NCI-H524 treated with DMSO at 0.1 percent for 48 hours (cell line): ENCODE measurements at regions not wholly inside any gene's neighbourhood (a gene's known extent, or its start where the extent isn't known, plus 50 kb on each side); places are given as distances from the start of the nearest gene placed in this dataset.
A peak's percentile ranks its signal among the peaks of the same experiment; 100 is the strongest.

Source experiments
- DNase-seq: peaks from one replicate; lab custom pipeline; 2025; lab: John Stamatoyannopoulos, UW

DNA sequence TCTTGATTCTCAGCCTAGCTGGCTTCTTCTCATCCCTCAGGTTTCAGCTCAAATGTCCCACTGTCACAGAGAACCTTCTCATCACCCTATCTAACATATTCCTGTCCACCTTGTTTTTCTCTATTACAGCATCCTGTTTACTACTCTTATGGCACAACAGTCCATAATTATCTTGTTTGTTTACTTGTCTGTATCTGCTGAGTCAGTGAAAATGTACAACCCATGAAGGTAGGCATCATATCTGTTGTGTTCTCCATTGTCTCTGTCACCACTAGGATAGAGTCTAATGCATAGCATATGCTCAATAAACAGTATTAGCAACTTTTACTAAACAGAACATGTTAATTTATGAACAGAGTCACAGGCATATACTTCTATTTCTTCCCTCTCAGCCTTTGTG, 261.7 kb downstream of the ETAA1 start:
- no peak for DNase-seq

DNA sequence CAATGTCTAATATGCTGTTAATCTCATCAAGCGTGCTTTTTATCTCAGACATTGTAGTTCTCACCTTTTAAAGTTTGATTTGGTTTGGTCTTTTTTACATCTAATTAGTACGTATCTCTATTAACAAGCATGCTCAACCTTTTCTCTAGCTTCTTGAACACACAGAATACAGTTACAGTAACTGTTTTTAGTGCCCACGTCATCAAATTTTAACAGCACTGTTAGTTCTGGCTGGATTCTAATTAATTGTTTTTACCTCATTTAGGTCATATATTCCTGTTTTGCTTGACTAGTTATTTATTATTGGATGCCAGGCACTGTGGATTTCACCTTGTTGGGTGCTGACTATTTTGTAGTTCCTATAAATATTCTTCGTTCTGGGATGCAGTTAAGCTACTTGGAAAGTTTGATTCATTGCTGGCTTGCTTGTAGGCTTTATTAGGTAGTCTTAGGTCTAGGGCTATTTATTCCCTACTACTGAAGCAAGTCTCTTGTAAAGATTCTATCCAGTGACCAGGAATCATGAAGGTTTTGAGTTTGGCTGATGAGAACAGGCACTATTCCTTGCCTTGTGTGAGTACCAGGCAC, 263.0 kb downstream of the ETAA1 start:
- no peak for DNase-seq

DNA sequence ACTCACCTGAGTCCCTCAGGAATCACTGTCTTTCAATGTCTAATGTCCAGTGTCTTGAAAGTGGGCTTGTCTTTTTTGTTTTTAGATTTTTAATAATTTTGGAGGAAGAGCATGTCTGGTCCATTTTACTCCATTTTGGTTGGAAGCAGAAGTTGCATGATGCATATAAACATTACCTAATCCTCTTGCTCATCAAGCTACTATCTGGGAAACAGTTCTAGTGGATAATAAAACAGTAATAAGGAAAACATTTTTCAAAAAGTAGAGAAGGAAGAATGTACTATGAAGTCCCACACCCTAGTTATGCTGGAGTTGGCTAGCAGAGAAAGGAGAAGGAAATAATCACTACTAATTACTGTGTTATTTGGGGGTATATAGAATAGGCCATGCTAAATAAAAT, 263.7 kb downstream of the ETAA1 start:
- no peak for DNase-seq

DNA sequence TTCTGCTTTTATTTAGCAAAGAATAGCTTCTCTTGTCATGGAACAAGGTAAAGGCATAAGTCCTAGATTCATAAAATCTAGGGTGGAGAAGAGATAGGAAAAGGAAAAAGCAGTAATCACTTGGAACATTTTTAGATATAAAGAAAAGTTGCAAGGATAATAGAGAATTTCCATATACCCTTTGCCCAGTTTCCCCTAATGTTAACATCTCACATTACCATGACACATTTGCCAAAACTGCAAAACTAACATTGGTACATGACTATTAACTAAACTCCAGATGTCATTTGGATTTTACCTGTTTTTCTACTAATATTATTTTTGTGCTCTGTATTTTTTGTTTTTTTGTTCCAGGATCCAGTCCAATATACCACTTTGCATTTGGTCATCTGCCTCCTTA, 265.1 kb downstream of the ETAA1 start:
- DNase-seq = no peak

DNA sequence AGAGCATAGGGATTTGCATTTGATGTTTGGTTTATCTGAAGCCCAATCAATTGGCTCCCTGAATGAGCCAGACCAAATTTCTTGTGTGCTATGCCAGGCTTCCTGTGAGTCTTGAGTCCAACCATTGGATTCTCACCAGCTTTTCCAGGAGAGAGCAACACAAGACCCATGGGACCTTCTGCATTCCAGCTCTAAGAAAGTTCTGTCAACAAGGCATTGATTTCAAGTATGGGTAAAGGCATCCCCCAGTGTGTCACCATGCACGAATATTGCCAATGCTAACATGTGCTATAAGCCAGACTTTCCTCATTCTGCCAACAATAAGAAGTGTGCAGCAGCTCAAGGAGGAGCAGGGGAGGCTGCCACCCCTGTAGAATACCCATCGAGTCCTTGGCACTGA, 266.6 kb downstream of the ETAA1 start:
- DNase-seq = no peak

DNA sequence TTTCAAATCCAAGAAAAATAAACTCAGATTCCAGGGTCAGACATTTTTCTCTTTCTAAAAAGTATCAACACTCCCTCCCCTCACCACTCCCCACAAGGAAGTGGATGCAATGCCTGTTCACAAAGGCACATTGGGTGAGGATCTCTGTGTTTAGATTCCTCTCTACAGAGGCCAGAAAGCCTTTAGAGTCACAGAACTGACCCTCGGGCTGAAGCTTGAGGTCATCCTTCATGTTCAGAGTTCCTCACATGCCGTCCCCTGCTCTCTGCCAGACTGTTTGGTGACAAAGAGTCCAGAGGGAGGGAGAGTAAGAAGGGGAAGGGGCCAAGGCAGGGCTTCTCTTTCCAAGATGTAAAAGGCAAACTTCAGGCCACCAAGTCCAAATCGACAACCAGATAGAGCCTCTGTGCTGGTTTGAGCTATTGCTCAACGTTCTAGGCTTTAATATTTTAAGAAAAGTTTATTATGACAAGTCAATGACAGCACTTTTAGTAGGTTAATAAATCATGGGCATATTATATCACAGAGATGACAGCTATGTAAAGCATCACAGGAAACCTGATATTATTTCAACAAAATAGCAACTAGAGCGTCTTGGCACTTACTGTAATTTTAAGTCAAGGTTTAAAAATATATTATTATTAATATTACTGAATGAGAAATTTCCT, 269.4 kb downstream of the ETAA1 start:
- DNase-seq = no peak

DNA sequence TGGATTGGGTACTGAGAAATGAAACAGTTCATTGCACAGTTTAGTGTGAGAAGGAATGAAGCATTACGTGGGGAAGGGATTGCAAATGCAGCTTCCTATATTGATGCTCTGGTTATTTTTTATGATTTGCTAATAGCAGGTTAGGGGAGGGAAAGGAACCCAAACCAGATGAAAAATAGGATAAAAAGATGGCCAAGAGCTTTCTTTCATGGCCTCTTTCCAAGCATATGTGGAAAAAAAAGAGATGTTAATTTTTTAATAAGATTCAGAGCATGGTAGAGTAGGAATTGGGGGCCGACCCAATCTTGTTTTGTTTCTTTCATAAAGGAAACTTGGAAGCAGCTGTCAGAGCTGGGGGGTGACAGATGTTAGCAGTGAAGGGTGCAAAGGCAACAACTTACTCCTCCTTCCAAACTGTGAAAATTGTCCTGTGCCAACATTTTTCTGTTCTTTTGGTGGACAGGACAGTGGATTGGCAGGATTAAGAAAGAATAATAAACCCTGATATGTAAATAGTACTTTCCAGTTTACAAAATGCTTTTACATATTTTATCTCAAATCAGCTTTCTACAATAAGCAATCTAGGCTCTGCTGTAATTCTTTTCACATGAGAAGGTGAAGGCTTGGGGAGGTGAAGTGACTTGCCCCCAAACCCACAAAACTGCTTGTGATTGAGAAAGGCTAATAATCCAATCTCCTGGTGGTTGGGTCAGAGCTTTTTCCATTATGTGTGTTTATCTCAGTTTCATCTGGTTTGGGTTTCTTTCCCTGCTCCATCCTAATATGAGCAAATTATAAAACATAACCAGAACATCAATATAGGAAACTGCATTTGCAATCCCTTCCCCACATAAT, 270.1 kb downstream of the ETAA1 start:
- no peak for DNase-seq

DNA sequence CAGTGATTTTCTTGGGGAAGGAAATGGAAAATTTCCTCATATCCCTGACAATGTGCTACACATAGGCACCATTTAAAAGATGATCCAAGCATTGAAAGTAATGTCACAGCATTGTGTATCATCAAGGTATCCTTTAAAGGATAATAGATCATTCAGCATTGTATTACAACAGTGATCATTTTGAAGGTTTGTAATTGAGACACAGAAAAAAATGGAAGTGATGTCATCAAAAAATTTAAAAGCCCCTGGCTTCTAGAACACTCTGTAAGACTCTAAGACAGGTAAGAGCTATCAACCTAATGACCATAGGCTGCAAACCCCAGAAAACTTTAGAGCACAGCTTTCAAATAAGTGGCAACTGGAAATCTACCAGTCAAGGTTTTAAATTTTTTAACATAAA, 271.4 kb downstream of the ETAA1 start:
- DNase-seq = no peak

DNA sequence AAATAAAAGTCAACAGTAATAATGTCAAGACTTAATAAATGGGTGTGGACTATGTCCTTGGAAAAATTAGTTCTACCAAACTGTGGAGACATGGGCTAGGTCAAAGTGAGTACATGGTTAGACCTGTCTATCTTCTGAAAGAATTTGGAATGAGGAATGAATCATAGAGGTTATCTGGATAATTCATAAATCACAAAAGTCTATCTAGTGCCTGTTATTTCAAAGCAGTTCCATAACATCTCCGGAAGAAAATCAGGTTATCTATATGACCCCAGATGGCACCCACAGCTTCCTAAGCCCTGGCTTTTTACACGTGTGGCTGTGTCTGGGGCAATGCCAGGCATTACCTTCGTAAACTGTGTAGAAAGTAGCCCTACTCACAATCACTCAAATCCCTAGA, 272.0 kb downstream of the ETAA1 start:
- DNase-seq = no peak

DNA sequence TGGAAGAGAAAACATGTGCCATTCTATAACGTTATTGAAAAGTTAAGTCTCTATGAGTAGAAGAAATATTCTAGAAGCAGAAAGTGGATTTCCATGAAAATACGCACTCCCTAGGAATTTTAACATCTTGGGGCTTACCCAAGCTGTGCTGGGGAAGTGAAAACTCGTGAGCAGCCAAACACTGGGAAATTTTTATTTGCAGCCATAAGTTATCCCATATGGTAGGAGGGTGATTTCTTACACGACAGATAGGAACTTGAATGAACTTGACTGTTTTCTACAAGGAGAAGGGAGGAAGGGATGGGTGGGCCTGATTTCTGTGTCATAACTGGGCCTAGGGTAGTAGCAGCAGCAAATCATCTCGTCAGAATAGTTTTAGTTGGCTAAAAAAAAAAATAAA, 272.6 kb downstream of the ETAA1 start:
- DNase-seq = no peak

DNA sequence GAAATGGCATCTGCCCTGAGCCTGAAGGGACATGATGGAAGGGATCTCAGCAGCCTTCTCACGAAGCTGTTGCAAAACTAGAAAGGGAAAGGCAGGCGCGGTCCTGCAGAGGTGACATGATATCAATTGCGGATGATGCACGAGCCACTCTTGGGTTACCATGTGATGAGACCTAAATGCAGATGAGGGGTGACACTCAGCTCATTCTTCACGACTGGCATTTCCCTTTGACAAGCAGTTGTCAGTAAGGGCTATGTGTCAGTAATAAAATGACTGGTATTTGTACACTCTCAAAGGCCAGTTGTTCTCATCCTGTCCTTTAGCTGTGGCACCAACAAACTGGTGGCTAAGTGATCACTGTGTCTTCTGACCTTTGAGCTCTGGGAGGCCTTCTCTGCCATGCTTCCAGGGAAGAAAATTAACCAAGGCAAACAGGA, 273.6 kb downstream of the ETAA1 start:
- DNase-seq = no peak

DNA sequence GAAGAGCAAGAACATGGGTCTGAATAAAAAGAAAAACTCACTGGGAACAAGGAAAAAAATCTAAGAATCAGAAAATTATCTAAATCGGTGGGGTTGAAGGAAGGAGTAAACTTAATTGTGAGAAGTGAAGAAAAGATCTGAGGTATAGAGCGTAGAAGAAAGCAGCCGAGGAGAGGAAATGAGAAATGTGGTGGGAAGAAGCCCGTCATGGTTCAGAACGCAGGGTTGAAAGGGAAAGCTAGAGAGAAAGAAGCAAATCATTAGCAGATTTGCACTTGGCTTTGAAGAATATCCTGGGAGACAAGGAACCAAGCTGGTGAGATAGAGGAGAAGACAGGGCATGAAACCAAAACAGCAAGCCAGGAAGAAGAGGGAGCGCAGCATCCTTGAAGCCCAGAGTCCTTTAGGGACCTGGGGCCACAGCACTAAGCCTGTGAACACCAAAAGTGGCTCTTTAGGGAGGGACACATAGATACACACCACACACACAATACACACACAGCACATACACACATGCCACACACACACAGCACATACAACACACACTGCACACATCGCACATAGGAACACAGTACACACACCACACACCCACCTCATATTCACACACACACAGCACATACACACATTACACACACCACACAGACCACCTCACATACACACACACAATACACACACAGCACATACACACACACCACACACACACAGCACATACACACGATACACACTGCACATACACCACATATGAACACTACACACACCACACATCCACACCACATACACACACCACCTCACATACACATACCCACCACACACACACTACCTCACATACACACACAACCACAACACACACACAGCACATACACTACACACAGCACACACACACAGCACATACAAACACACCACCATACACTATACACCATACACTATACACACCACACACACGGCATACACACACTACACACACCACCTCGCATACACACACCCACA, 274.6 kb downstream of the ETAA1 start:
- no peak for DNase-seq

DNA sequence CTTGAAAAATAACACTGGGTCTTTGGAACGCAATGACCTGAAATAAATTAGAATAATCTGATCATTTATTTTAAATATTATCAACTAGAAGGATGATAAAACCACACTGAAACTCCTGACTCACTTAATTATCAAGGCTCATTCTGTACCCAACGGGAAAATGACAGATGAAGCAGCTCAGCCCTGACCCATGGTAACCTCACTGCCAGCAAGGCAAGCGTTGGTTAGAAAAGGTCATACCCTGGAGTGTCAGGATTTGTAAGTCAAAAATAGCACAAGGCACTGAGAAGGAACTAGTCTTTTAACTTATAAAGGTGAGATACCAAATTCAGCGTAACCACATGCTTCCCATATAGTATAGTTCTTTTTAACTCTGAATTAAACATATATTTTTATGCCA, 277.5 kb downstream of the ETAA1 start:
- no peak for DNase-seq

DNA sequence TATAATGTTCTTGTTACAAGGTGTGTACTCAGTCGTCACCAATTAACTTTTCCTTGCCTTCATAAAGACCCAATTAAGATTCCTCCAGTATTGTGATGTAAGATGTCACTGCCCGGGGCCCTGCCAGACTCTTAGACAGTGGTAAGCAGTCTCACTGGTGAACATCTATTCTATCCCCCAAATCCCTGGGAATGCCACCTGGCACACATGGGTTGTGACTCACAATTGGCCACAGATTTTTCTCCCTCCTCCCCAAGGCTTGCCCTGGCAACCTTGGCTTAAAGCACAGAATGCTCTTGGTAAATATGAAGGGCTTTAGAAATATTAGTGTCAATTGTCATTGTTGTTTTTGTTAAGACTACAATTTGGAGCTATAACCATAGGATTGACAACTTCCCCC, 287.9 kb downstream of the ETAA1 start:
- no peak for DNase-seq

DNA sequence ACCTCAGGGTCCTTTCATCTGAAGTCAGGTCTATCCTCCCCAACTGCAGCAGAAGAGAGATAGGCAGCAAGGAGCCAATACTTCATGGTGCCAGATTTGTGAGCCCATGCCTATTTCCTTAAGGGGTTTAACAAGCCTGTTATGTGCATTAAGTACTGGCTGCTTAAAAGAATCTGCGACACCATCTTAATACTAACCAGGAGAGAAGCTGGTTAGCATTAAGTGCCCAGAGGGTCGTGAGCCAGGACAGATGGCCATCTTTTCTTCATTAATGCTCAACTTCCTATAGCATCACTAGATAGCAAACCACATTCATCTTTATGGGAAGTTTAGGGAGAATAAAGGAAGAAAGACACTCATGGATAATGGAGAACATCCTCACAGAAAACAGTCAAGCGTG, 289.1 kb downstream of the ETAA1 start:
- no peak for DNase-seq

DNA sequence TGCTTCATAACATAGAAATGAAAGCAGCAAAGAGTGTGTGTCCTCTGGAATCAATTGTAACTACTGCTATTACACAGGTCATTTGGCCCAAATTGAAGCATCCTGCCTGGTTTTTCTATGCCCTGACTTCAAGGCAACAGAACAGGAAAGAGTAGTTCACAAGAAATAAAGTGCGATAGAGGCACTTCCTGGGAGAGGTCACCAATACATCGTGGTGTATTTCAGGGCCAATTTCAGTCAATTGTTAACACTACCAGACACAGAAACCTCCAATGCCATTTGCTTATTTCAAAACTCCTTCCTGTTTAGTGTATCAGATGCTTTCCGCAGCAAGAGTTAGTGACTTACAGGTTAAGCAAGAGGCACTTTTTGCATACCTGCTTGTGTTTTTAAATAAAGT, 292.1 kb downstream of the ETAA1 start:
- DNase-seq = no peak

DNA sequence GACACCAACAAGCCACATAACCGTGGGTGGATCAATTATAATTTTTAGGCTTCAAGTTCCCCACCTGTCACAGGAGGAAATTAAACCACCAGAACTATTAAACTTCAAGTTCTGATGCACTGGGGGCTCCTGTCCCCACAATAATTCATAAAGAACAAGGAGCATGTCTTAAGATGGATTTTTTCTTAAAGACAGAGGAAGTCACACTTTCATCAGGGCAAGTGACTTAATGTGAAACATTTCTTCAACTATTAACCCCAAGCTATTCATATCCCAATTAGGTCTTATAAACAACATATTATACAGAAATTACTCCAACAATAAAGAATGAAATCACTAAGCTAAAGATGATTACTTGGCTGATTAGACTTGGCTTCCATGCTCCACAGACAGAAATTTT, 292.5 kb downstream of the ETAA1 start:
- no peak for DNase-seq

DNA sequence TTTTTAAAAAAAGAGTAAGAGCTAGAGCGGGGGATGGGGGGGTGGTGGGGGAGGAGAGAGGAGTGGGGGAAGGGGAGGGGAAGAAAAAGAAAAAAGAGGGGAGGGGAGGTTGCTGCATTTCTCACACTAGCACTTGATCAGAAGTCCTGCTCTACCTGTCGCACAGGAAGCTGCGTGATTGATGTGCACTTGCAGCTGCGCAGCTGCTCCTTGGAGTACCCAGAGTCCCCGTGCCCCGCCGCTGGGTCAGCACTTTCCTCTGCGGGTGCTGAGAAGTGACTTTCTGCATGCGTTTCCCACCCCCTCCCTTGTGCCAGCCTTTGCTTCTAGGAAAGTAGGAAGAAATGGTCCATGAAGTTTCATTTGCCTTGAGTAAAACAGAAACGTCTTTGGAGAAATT, 297.3 kb downstream of the ETAA1 start:
- peak; percentile 30 for DNase-seq

DNA sequence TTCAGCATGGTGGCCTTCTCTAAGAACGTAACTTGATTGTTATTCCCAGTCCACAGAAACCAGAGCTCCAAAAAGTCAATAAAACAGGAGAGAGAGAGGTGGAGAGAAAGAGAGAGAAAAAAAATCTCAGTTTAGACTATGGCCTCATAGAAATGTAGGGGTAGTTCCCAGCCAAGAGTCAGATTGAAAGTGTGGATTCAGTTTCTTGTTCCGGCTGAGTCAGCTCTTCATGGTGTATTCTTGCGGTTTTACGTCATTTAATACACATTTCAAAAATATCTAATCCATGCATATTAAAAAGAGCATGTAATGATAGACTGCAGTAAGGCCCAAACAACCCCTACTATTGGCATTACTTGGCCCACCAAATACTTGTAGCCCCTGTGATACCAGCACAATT, 303.9 kb downstream of the ETAA1 start:
- DNase-seq = no peak

DNA sequence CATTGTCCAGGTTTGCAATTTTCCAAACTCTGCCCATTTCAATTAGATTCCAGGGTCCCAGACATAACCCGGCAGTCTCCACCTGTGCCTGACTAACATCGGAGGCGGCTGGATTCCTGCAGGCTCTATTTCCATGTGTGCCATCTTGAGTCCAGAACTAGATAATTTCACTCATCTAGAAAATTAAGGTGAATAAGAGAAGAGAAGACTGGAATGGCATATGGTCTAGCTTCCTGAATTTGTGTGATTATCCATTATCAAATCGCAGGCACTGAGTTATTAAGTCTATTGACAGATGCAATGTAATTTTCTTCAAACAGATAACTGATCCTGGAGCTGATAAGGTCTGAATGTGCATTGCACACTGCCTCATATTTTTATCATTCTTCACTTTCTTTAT, 305.2 kb downstream of the ETAA1 start:
- no peak for DNase-seq

DNA sequence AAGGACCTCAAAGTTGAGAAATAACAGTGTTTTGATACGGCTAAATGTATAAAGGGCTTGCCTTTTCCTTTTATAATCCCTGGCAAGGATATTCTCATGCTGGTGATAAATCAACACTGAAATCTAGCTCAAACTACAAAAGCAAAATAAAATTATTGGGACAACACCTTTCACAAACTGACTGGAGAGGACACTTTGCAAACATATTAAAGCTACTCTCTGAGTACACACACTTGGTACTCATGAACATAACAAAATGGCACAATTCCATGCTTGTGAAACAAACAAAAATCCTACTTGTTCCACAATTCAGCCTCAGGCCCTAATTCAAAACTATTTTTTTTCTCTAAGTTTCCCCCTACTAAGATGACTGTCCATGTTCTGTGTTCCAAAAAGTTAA, 305.8 kb downstream of the ETAA1 start:
- no peak for DNase-seq

DNA sequence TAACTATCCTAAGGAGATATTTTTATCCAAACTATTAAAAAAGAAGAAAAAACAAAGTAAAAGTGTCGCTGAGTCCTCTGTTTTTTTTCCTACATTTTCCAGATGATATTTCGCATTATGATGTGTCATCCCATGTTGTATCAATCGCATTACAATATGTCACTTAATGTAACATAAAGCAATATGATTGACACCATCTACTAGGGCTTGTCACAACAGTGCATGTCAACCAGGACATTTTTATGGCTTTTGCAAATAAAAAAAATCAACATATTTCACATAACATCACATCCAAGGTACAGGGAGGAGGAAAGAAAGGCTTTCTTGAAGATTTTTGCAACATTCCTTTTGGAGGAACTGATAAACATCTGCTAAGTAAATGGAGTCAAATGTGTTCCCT, 308.9 kb downstream of the ETAA1 start:
- DNase-seq = no peak
